GM21576 (cell line): ENCODE measurements at regions not wholly inside any gene's neighbourhood (a gene's known extent, or its start where the extent isn't known, plus 50 kb on each side); places are given as distances from the start of the nearest gene placed in this dataset.
"Not testable (repeated sequence)": the region's sequence is repeated elsewhere in the genome, so short reads cannot be mapped to it uniquely, and the experiment has no call there.

Source experiments
- ATAC-seq: cut with Tn5 transposase; IDR thresholded peaks from one replicate; pipeline ENCODE4 v1.9.1; 2021; ENCODE audit warnings: mild to moderate bottlenecking, moderate library complexity; ENCODE audit not compliant: unreplicated experiment

DNA sequence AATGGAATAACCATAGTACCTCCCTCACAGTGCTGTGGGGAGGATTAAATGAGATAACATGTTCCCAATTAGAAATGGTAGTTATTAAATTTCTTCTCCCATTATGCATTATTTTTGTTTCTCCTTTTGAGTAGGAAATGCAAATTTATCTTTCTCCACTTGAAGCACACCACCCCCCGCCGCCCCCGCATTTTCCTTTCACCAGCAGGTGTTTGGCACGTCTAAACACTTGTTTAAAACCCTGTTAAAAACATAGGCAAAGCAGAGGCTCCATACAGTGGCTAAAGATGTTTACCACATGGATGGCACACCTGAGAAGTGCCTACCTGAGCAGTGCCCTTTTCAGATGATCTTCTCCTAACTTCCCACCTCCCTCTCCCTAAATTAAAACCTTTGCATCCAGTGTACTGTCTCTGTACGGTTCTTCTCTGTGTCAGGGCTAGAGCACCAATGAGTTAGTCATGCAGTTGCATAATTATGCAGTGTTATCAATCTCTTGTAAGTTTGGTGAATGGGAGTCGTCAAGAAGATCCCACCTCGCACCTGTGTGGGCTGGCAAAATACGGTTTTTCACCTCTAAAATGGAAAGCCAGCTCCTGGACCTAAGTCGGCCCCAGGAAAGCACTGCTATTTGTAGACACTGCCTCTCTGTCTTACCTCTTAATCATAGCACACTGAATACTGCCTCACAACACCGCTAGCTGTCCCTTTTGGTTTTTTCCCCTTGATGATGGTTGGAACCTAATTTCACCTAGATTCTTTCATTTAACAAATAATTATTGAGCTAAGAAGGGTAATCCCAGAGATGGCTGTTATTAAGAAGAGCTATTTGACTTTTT is 122.0 kb downstream of the CT47B1 start:
- no peak for ATAC-seq

DNA sequence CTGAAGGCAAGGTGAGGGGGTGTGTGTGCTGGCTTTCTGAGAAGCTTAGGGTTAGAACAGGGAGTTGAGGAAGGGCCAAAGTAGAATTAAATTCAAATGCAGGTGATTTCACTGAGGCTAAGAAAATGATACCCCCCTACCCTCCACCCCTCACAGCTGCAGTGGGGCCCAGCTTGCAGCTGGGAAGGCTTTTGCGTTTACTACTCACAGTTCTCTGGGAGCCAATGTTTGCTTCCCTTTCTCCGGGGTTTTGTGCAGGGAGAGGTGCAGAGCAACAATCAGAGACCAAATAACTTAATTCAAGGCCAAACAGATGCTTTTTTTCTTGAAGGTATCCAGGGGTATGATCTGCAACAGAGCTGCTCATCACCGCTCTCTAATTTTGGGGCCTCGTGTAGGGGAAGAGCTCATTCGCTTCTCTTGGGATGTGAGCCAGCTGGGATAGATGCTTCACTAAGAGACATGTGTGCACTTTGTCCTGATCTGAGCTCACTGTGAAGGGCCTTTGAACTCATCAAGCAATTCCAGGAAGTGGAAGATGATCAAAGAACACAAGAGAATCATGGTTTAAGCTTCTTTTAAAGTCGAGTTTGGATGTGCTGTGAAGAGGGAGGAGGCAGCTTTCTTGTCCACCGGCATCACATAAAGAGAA is 122.7 kb upstream of the C1GALT1C1 start:
- no peak for ATAC-seq

DNA sequence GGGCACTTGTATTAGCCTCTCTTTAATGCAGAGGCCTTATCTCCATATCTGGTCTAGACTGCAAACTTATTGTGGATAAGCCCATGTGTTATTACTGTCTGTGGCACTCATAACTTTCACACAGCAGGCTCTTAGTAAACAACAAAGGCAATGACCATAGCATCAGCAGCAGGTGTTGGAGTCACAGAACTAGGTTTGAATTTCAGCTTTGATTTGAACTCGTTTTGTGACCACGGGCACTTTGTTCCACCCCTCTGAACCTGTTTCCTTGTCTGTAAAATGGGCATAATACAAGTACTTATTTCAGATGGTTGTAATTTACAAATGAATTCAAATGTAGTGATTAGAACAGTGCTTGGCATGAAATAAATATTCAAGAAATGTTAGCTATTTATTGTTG is 121.8 kb upstream of the C1GALT1C1 start:
- no peak for ATAC-seq

DNA sequence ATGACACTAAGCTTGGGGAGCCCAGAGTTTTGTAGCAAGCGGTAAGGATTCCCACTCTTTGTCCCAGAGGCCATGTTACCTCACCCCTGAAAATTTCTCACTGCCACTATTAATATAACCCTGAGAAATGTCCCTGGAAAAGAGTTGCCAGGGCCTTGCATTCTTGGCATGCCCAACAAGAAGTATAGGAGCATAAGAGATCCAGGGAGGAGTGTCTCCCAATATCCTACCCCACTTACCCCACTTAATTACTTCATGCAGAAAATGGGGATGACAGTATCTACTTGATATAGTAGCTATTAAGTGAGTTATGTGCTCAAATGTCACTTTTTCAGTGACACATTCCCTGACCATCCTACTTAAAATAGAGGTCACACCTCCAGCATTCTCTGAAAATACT is 120.5 kb upstream of the C1GALT1C1 start:
- ATAC-seq: no peak

DNA sequence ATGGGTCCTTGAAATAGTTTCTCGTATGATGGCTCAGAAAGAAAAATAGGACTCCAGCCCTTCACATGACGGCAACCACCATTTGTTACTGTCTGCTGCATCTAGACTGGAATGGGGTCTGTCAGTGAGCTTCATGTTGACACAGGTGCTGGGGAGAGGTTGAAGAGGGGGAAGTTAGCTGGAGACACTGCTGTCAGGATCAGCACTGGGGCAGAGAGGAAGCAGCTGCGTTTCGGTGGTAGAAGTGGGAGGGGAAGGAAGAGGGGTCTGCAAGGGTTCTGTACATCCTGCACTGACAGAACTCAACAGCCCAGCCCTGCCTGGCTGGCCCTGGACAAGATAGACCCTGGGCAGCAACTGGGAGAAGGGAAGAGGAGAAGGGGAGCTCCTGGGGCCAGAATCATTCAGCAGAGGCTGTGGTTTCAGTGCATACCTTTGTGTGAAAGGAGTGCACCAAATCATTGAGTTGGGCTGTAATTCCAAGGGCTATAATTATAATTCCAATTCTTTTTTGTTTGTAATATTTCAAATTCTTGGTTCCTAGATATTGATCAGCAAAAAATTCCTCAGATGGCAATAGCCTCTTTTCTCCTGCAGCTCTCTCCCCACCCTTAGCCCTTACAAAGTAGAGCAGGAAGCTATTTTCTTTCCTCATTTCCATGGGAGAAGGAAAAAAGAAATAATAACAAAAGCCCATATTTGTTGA is 119.4 kb upstream of the C1GALT1C1 start:
- ATAC-seq: peak; percentile 75

DNA sequence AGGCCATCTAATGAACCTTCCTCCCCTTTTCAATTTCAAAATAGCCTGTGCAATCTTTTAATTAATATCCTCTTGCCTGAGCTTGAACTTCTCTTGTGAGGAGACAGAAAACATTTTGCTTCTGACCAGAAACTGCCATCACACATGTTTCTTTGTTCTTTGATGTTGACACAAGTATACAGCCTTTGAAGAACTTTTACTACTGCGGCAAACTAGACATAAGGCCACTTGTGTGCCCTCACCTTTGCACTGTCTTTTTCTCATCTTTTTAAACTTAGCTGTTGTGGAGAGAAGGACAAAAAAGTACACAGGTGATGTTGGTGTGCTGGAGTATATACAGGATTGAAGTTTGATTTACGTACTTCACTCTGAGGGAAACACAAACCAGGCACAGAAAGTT is 116.3 kb upstream of the C1GALT1C1 start:
- no peak for ATAC-seq

DNA sequence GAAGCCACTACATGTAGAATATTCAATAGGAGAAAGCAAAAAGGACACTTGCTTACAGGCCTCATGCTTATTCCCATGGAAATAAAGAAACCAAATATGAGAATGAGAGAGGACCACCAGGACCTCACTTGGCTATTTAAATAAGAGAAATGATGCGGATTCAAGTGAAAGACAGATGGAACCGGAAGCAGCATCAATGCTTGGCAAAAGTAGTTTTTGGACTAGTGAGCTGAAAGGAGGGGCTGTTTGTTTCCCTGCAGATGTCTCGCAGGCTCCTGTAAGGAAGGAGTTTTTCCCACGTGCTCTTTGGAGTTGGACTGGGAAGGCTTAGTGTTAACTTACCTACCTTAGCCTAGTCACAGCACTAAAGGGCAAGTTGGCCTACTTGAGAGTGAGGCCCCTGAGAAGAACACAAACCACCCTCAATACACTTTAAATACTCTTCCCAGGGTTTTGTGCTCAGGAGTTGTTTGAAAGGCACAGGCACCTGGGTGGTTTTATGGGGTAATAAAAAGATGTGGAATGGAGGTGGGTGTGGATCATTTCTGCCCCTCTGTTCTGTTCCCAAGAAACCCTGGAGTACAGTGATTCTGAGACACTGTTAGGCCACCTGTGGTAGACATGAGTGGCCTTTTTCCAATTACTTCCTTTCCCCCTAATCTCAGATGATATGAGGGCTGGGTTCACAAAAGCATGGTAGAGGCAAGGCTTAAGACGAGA is 113.3 kb upstream of the C1GALT1C1 start:
- ATAC-seq: no peak

DNA sequence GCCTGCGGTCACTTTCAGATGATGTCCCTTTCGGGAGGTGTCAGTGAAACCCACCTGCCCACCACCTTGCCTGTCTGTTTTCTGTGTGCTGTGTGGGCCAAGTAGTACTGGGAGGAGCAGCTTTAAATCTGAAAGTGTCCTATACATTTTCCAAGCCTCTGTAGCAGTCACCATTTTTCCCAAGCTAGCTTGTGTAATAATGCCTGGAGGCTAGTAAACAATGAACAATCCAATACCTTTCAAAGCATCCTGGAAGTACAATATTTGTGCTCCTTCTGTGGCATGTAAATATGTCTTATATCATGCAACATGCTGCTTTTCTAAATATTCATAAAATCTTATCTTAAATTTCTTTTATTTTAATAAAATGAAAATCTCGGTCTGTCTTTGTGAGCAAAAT is 111.6 kb upstream of the C1GALT1C1 start:
- ATAC-seq: no peak

DNA sequence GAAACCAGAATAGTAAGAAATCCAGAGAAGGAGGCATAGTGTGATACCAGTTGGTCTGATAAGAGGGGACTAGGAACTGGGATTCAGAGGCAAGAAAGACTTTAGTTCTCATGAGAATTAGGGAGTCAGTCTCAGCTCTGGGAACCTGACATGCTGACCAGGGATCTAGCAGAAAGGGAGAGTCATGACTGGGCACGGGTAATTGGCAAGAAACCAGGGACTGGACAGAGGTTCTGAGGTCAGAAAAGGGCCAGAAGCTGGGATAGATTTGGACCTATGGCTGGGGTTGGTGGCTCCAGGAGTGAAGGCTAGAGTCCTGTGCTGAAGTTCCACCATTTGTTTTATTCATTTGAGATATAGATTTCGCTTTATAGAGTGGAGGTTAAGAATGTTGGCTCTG is 110.2 kb upstream of the C1GALT1C1 start:
- no peak for ATAC-seq

DNA sequence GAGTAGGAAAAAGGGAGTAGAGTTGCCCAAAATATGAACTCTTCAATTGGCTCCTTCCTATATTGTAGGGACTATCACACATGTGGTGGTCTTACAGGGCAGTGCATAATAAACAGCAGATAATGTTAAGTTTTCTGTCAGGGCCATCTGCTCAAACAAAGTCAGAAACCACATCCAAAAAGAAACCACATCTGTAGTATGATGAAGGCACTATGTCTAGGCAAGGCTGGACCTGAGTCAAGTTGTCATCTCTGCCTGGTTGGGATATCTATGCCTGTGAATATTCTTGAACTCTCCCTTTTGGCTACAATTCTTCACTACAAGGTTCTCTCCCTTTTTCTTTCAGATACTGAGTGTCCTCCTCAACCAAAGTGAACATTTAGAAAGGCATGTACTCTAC is 109.4 kb upstream of the C1GALT1C1 start:
- no peak for ATAC-seq

DNA sequence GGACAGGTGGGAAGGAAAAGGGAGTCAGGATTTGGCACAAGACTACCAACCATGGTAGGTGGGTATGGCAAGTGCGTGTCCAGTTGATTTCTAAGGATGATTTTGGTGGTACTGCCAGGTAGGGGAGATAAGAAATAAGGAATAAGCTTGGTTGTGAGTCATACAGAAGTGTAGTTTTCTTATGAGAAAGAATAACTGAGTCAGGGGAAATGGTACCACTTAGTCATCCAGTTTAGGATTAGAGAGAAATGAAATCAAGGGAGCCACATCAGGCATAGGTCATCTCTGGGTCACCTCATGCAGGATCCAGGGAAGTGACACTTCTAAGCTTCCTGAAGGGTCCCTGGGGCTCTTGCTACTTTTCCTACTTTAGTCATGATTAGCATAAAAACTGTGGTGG is 107.1 kb upstream of the C1GALT1C1 start:
- no peak for ATAC-seq

DNA sequence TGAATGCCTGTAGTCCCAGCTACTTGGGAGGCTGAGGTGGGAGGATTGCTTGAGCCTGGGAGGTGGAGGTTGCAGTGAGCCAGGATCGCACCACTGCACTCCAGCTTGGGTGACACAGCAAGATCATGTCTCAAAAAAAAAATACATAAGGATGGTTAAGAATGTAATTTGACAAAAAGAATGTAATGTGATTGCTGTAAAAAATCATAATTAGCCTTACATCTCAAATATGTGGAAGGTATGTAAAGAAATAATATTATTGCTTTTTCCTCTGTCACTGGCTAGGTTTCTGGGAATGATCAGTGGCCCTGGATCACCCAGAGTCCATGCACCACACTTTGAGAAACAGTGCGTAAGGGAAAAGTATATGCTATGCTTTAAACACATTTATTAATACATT is 106.1 kb upstream of the C1GALT1C1 start:
- no peak for ATAC-seq

DNA sequence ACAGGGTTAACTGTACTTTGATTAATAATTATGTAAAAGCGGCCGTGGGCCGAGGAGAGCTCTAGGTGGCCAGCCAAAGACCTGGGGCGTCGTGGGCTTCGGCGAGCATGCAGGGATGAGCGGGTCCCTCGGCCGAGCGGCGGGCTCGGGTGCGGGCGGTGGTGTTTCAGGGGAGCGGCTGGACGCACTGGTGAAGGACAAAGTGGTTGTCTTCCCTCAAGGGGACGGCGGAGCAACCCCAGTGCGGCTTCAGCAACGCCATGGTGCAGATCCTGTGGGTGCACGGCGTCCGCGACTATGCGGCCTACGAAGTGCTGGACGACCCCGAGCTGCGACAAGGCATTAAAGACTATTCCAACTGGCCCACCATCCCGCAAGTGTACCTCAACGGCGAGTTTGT is 103.0 kb upstream of the C1GALT1C1 start:
- no peak for ATAC-seq

DNA sequence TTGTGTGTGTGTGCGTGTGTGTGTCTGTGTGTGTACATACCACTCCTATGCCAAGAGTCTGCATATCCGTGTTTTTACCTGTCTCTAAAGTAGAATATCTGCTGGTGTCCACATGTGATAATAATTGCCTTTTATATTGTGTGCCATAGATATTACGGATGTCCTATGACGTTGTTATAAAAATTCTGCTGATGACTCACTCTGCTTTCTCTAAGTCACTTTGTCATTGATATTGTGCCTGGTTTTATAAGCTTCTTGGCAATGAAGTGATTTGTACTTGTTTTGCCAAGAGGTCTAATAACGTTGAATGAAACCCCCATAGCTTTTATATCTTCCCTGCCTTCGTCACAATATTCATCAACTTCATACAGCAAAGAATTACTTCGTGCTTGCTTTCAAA is 102.6 kb upstream of the C1GALT1C1 start:
- no peak for ATAC-seq

DNA sequence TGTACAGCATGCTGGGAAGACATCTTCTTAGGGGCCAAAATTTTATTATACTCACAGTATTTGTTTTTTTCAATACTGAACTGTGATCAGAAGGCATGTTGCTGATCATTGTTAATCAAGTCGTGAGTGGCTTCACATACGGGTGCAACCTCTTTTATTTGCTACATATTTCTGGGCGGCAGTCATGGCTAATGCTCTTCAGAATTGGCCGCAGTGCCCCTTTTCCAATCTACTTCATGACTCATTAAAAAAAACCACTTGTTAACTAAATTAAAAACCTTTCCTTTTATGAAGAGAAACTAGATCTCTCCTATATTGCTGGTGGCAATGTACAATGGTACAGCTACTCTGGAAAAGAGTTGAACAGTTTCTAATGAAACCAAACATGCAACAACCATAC is 101.5 kb upstream of the C1GALT1C1 start:
- no peak for ATAC-seq

DNA sequence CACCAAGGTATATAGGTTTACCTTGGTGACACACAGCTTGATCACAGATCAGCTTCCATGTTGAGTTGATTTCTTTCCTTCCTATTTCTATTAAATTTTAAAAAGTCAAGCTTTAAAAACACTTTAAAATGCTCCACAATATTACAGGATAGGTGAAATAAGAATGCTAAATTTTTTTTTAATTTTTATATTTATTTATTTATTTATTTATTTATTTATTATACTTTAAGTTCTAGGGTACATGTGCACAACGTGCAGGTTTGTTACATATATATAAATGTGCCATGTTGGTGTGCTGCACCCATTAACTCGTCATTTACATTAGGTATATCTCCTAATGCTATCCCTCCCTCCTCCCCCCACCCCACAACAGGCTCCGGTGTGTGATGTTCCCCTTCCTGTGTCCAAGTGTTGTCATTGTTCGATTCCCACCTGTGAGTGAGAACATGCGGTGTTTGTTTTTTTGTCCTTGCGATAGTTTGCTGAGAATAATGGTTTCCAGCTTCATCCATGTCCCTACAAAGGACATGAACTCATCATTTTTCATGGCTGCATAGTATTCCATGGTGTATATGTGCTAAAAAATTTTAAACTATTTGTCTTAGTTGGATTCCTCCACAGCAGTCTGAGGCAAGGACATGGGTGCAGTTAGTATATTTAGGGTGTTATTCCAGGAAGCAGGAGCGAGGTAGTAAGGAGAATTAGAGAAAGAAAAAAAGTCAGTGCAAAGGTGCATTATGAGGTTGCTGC is 99.8 kb upstream of the C1GALT1C1 start:
- not testable (repeated sequence) for ATAC-seq

DNA sequence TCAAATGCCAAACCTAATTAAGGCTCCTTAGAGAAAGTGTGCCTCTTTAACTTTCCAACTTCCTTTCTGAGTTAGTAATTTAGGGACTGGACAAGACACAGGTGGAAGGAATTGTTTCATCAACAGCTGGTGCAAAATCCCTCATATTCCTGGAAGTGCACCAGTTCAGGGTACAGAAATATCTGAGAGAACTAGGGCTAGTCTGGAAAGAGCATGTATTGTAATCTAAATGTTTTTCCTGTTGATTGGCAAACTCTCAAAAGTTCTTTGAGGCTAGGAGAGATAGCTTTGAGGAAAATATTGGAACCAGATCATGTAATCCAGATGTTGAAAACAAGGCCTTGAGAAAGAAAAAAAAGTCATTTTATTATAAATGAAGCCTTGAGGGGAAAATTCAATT is 98.1 kb upstream of the C1GALT1C1 start:
- no peak for ATAC-seq

DNA sequence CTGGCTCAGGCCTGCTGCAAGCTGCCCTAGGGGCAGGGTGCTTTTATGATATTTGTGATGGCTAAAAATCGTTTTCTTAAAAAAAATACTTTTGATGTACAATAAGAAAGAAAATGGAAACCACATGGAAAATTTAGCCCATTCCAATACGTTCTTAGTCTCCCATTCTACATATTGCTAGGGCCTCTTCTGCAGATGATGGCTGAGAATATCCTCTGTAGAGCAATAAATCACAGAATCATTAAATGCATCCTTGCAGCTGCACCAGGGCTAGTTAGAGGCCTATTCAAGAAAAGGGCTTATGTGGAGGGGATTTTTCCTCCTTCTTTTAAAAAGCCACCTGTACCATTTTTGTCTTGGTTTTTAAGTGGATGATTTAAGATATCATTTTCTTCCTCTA is 97.6 kb upstream of the C1GALT1C1 start:
- no peak for ATAC-seq

DNA sequence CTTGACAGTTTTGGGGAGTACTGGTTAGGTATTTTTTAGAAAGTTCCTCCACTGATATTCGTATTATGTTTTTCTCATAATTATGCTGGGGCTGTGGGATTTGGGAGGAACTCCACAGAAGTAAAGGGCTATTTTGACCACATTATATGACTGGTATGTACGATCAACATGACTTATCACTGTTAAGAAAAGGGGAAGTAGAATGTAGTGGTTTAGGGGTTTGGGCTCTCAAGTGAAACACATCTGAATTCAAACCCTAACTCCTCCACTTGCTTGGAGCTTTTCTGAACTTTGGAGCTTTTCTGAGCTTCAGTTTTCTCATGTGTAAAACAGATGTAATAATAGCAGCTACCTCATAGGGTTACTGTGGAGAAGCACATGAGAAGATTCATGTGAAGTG is 96.4 kb upstream of the C1GALT1C1 start:
- peak; percentile 99 for ATAC-seq

DNA sequence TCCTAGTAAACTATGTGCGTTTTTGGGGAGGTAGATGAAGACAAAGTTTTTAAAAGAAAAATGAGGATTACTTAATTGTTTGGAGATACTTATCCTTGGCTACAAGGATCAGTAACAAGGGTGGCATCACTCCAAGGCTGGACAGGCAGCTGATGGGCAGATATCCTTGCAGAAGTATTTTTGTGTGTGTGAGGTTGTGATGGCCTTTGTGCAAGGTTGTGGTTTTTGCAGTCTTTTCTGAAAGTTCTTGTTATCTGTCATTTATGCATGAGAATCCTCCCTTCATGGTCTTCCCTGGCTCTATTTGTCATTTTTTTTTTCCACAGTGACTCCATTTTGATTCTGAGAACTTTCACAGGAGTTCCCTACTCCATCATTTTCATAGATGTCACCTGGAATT is 96.0 kb upstream of the C1GALT1C1 start:
- no peak for ATAC-seq

DNA sequence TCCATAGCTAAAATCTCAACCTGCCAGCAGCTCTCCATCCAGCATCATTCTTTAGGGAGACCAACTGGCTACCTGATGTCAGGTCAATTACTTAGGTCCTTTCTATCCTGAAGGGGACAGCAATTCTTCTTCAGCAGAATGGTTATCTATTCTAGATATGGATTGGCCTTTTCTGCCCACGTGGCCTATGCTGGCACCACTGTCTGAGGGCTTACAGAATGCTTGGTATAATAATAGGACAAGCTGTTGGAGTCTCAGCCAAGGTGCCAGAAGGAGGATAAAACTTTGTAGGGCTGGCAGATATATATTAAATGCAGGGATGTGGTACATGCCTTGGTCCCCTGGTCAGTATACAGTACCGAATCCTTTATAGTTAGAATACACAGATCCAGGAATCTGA is 89.8 kb upstream of the C1GALT1C1 start:
- ATAC-seq: no peak
